DOHH2 (cell line): ENCODE measurements at regions not wholly inside any gene's neighbourhood (a gene's known extent, or its start where the extent isn't known, plus 50 kb on each side); places are given as distances from the start of the nearest gene placed in this dataset.

Experiments used
- CTCF ChIP-seq: fragments of 200-600 bp; sonication (generic); IDR thresholded peaks from one replicate; pipeline ENCODE4 v1.5.1; 2014; ENCODE audit warnings: antibody characterized with exemption, mild to moderate bottlenecking, low read depth, low read length; ENCODE audit not compliant: poor library complexity, severe bottlenecking
- EZH2phosphoT487 ChIP-seq: fragments of 200-600 bp; sonication (generic); IDR thresholded peaks from 2 replicates; pipeline ENCODE4 v1.6.1; 2017; ENCODE audit warnings: borderline replicate concordance, mild to moderate bottlenecking, antibody characterized with exemption, low read length, moderate library complexity, mixed read lengths

- TF ChIP-seq CTCF, result no peak
- TF ChIP-seq EZH2phosphoT487, result no peak
Observed at GRCh38 chr1:238242181-238242580, 351.5 kb upstream of the ZP4 start.
